Cerebellar cortex (tissue), 1 donor: ENCODE measurements at regions not wholly inside any gene's neighbourhood (a gene's known extent, or its start where the extent isn't known, plus 50 kb on each side); places are given as distances from the start of the nearest gene placed in this dataset.
"Not testable (repeated sequence)": the region's sequence is repeated elsewhere in the genome, so short reads cannot be mapped to it uniquely, and the experiment has no call there.

Source experiments
- DNase-seq: peaks from one replicate; pipeline ENCODE4 v3.0.0-alpha.2; 2015; ENCODE audit warnings: low spot score

DNA sequence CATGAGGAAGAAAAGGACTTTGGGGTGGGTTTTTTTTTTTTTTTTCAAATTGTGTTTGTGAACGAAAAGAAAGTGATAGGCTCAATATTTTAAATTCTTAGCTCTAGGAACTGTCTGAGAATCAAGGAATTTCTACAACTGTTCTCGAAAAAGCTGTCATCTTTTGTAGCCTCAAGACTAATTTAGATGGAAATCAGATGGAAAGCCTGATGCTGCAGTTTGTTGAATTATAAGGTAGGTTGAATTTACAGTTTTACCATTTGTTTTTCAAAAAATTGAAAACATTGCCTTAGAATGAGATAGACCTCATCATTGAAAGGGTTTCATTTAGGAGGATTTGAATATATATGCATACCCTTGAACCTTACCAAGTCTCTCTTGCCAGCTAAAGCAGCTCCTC is 109.3 kb upstream of the TRHDE start:
- no peak for DNase-seq

- DNase-seq: no peak
These were observed 103.3 kb upstream of the TRHDE start for GRCh38 chr12:72168851-72169250.

GRCh38 chr12:72173974-72174373 is 98.2 kb upstream of the TRHDE start:
- DNase-seq: no peak

DNA sequence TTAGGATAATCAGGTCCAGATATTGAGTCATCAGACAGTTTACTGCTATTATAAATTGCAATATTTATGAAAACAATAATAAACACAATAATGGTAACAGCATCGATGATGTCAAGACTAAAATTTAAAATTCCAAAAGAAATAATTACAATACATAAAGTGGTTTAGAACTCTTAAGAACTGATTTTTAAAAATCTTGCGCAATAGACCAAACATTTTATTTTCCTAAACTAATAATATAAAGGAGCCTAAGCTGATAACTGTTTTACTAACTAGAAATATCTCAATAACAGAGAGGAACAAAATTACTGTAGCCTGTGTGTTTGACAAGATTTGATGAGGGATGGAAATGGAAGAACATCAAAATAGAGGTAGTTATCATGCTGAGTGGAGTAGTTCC is 93.9 kb upstream of the TRHDE start:
- DNase-seq: no peak

GRCh38 chr12:72178871-72179270 is 93.3 kb upstream of the TRHDE start:
- peak; percentile 74 for DNase-seq

DNA sequence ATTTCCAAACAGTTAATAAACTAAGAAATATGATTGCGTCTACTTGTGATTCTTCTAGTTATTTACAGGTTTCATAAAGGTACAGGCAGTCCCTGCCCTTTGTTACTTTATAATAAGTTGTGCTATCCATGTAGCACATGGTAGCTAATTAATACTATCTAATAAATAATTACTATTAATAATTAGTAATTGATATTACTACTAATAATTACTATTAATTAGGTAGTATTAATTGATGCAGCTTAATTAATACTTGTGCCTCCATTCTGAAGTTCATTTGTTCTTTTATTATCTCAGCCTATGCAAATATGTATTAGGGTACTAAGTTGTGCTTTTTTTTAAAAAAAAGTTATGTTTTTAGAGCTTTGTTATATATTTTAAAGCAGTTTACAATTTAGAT is 92.3 kb upstream of the TRHDE start:
- no peak for DNase-seq

DNA sequence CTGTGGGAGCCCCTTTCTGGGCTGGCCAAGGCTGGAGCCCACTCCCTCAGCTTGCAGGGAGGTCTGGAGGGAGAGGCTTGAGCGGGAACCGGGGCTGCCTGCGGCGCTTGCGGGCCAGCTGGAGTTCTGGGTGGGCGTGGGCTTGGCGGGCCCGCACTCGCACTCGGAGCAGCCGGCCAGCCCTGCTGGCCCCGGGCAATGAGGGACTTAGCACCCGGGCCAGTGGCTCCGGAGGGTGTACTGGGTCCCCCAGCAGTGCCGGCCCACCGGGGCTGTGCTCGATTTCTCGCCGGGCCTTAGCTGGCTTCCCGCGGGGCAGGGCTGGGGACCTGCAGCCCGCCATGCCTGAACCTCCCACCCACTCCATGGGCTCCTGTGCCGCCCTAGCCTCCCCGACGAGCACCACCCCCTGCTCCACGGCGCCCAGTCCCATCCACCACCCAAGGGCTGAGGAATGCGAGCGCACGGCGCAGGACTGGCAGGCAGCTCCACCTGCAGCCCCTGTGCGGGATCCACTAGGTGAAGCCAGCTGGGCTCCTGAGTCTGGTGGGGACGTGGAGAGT is 87.1 kb upstream of the TRHDE start:
- DNase-seq: not testable (repeated sequence)

DNA sequence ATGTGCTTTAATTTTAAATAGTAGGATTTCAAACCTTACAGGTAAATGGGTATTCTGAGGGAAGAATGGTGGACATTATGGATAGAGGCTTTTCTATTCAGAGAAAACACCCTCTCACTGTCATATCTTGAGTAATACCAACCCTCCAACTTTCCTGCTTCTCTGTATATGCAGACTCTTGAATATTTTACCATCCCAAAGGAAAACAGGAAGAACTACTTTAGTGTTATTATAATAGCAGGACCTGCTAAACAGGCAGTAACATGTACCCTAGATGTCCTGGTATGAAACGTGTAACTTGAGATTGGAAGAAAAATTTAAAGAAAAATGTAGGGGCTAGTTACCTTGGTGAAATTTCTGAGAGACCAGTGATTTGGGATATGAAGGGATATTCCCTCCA is 82.9 kb upstream of the TRHDE start:
- DNase-seq: no peak

DNA sequence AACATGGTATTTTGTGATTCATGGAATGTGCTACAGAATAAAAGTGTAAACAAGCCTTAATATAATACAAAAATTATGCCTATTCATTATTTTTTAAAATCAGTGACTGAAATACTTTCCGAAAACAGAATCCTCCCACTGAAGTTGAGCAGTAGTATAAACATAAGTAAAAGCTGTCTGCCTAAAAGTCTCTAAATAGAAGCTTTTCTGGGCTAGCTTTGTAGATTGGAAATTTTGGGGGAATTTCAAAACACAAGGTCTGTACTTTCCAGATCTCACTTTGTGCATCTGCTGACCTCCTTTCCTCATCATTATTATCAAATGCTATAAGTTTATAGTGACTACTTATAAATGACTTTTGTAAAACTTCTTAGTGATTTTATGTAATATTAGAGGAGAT is 80.4 kb upstream of the TRHDE start:
- DNase-seq: no peak

GRCh38 chr12:72197790-72198189 is 74.4 kb upstream of the TRHDE start:
- no peak for DNase-seq

- DNase-seq: no peak
These were observed 70.7 kb upstream of the TRHDE start for GRCh38 chr12:72201457-72201856.

- DNase-seq: no peak
These were observed 68.3 kb upstream of the TRHDE start for GRCh38 chr12:72203764-72204335.

DNA sequence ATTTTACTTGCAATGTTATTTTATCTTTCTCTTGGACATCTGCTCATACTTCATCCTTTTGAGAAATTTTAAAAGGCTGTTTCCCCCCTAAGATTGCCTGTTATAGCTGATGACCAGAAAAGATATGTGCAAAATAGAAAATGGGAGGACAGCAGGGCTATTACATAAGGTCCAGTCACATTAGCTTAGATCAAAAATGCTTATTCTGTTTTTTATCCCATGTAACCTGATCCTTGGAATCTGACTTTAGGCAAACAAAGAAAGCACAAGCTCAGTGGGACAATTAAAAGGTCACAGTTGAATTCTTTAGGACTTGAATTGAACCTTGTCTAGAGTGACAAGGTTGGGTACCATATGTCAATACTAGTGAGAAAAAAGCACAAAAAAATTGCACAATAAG is 65.1 kb upstream of the TRHDE start:
- DNase-seq: peak; percentile 26

DNA sequence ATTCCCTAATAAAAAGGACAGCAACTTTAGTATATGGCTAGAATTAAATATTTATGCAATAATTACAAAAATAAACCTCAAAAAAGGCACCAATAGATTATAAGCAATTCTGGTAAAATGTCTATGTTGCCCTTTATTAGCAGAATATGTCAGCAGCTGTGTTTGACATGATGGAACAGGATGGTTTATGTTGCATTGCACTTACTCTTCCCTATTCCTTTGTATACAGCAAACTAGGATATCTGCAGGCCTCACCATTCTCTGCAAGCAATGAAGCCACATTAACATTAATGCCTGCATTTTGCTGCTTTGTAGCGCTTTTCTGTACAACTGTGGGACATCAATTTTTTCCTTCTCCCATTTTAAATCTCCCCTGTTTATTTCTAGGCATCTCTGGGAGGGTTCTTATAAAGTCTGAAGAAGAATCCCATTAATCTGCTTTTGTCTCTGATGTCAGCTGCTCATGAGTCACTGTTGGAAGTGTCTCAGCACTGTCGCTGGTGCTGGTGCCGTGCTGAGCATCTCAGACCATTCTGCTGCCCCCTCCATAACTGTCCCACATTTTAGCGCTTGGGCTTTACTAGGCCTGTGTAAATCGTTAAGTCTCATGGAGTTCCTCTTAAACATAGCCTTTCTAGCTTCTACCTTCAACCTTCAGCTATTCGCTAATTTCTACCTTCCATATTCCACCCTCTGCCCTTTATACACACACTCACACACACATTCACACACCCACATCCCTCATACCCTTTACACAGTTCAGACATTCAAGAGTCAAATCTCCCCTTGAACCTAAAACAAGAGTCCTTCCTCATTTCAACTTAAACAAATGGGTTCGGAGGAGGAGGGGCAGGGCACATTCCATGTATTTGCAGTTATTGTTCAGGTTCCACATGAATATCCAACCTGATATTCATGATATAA is 64.4 kb upstream of the TRHDE start:
- no peak for DNase-seq

DNA sequence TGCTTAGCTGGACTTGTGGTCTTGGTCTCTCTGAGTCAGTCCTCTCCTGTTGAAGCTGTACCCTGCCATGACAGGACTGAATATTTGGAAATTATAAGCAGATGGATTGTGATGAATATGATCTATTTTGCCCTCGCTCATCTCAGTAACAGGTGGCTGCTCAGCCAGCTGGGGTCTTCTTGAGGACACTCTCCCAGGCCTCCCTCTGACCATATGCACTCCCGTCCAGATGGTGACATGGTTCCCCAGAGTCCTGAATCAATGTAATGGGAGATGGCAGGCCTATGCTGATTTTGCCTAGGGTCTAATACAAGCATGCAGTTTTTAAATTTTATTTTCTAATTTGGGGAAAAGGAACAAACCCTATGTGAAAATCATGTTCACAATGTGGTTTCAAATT is 63.1 kb upstream of the TRHDE start:
- DNase-seq: peak; percentile 12

GRCh38 chr12:72214163-72214562 is 58.0 kb upstream of the TRHDE start:
- DNase-seq: no peak

- not testable (repeated sequence) for DNase-seq
These were observed 56.9 kb upstream of the TRHDE start for GRCh38 chr12:72215287-72215686.

GRCh38 chr12:72219937-72220336 is 52.2 kb upstream of the TRHDE start:
- DNase-seq: no peak
